ENCODE measurements at regions not wholly inside any gene's neighbourhood (a gene's known extent, or its start where the extent isn't known, plus 50 kb on each side); places are given as distances from the start of the nearest gene placed in this dataset.

- no peak for TF ChIP-seq CTCF (IDR thresholded peaks at IDR 0.05; ENCODE audit: low read length)
- no peak for TF ChIP-seq EZH2 (optimal IDR thresholded peaks at IDR 0.05; ENCODE audit: low read depth, low read length)
Observed at GRCh38 chr2:120673205-120673550, 62.5 kb upstream of the GLI2 start.

Measured in MM.1S (cell line).